K562 (cell line): ENCODE measurements at regions not wholly inside any gene's neighbourhood (a gene's known extent, or its start where the extent isn't known, plus 50 kb on each side); places are given as distances from the start of the nearest gene placed in this dataset.

Experiments used
- ATAC-seq: fragments of 200-7000 bp; cut with Tn5 transposase; 3 replicates; pipeline ENCODE4 v1.9.1; 2020; ENCODE audit warnings: moderate library complexity
- BruUV-seq: library from RNA; stranded (reverse); fragments of 400-500 nt; replicated peaks from 2 replicates; lab custom pipeline; 2021; lab: Mats Ljungman, UMichigan
- CTCF ChIA-PET: fragments of 300-600 bp; formaldehyde crosslinking; extraction: SDS; loops from one replicate; lab custom pipeline; 2021; ENCODE audit warnings: low intra/inter-chr PET ratio; lab: Yijun Ruan, JAX
- POLR2A ChIA-PET: fragments of 300-600, 350-650 bp; sonication (Branson Sonifier 250); formaldehyde crosslinking; extraction: SDS; loops from one replicate; lab custom pipeline; 2021; ENCODE audit warnings: antibody characterized with exemption, inconsistent platforms; lab: Yijun Ruan, JAX
- DNase-seq, 4 experiments: peaks; one replicate each; pipeline versions ENCODE4 v3.0.0 to v3.0.0-alpha.2; 2011 to 2018; ENCODE audit warnings: low spot score in 3 of 4, mixed read lengths in 3 of 4; ENCODE audit errors: extremely low read depth in 1 of 4
- FAIRE-seq: peaks from 2 replicates; lab custom pipeline; 2011; peaks lifted over from hg19 to GRCh38; lab: Jason Lieb, UNC
- H2AFZ ChIP-seq: 2 replicates; pipeline ENCODE4 v1.6.0; 2011; ENCODE audit warnings: low read depth, low read length, control low read depth, inconsistent platforms
- H3K27ac ChIP-seq: fragments of 200-600 bp; 3 replicates; pipeline ENCODE4 v1.8.0; 2011; ENCODE audit warnings: low read depth, mild to moderate bottlenecking, control low read depth, inconsistent platforms, low read length, moderate library complexity, mixed read lengths; ENCODE audit errors: extremely low read depth
- H3K27me3 ChIP-seq, 2 experiments: fragments of 300-600 bp in 1 of 2; 2 replicates in 1 of 2; 3 replicates in 1 of 2; pipeline versions ENCODE4 v1.6.0 to v1.8.0; 2011; ENCODE audit warnings: inconsistent platforms in 2 of 2, low read length in 2 of 2, mild to moderate bottlenecking in 1 of 2, mixed read lengths in 1 of 2, moderate library complexity in 1 of 2; ENCODE audit not compliant: control insufficient read depth in 2 of 2, insufficient read depth in 2 of 2
- H3K36me3 ChIP-seq: fragments of 300-600 bp; 3 replicates; pipeline ENCODE4 v1.8.0; 2011; ENCODE audit warnings: mild to moderate bottlenecking, low read length, inconsistent platforms; ENCODE audit not compliant: control insufficient read depth, insufficient read depth
- H3K4me1 ChIP-seq, 2 experiments: fragments of 200-600 bp in 1 of 2; replicated peaks in 1 of 2; 2 replicates in 1 of 2; 3 replicates in 1 of 2; pipeline versions ENCODE4 v1.5.1 to v1.8.0; 2011; ENCODE audit warnings: inconsistent platforms in 2 of 2, low read length in 2 of 2, mild to moderate bottlenecking in 1 of 2, mixed read lengths in 1 of 2, moderate library complexity in 1 of 2; ENCODE audit not compliant: control insufficient read depth in 2 of 2, insufficient read depth in 2 of 2
- H3K4me2 ChIP-seq: 2 replicates; pipeline ENCODE4 v1.6.1; 2011; ENCODE audit warnings: low read length, control low read depth, inconsistent platforms, mixed read lengths; ENCODE audit not compliant: insufficient read depth
- H3K4me3 ChIP-seq: fragments of 200-600 bp; sonication (generic), shearing (Covaris generic); 2 replicates; pipeline ENCODE4 v1.5.1; 2016; ENCODE audit warnings: control low read depth, inconsistent platforms
- H3K79me2 ChIP-seq: fragments of 200-600 bp; 3 replicates; pipeline ENCODE4 v1.8.0; 2011; ENCODE audit warnings: low read length, inconsistent platforms; ENCODE audit not compliant: control insufficient read depth, insufficient read depth
- H3K9ac ChIP-seq, 2 experiments: 2 replicates each; pipeline versions ENCODE4 v1.6.0 to v1.6.1; 2011; ENCODE audit warnings: low read depth in 2 of 2, low read length in 2 of 2, control low read depth in 1 of 2, inconsistent platforms in 1 of 2, mild to moderate bottlenecking in 1 of 2, mixed read lengths in 1 of 2; ENCODE audit not compliant: insufficient read depth in 1 of 2
- H3K9me1 ChIP-seq: one replicate; pipeline ENCODE4 v1.6.0; 2011; ENCODE audit warnings: inconsistent platforms, mild to moderate bottlenecking, low read length, moderate library complexity; ENCODE audit not compliant: control insufficient read depth, insufficient read depth
- H3K9me3 ChIP-seq: replicated peaks from 2 replicates; pipeline ENCODE4 v1.5.1; 2011; ENCODE audit warnings: low read depth, low read length, inconsistent platforms; ENCODE audit not compliant: control insufficient read depth, insufficient read depth
- H4K20me1 ChIP-seq: replicated peaks from 2 replicates; pipeline ENCODE4 v1.6.1; 2011; ENCODE audit warnings: low read length, inconsistent platforms, mixed read lengths; ENCODE audit not compliant: control insufficient read depth, insufficient read depth
- FOSL1 ChIP-seq: fragments of 200-800 bp; sonication (Bioruptor generic); conservative IDR thresholded peaks from 2 replicates; pipeline ENCODE4 v1.6.1; 2016; ENCODE audit warnings: missing genetic modification characterization, missing compliant biosample characterization
- KAT8 ChIP-seq: fragments of 450-650 bp; IDR thresholded peaks from 2 replicates; pipeline ENCODE4 v1.6.1; 2016; ENCODE audit warnings: low read depth, mild to moderate bottlenecking
- SLC30A9 ChIP-seq: fragments of 250-450 bp; sonication (Bioruptor Pico); IDR thresholded peaks from 2 replicates; pipeline ENCODE4 v1.8.0; 2022; ENCODE audit warnings: mild to moderate bottlenecking, moderate library complexity
- SPI1 ChIP-seq: IDR thresholded peaks from 2 replicates; pipeline ENCODE4 v1.6.1; 2011; ENCODE audit warnings: low read depth, low read length, control low read depth, borderline replicate concordance
- SRSF3 ChIP-seq: fragments of 200-400 bp; formaldehyde crosslinking; IDR thresholded peaks from 2 replicates; pipeline ENCODE4 v1.6.1; 2016; ENCODE audit warnings: mild to moderate bottlenecking, low read length, moderate library complexity; ENCODE audit not compliant: insufficient read depth
- ZBTB17 ChIP-seq: fragments of 450-650 bp; formaldehyde crosslinking; IDR thresholded peaks from 2 replicates; pipeline ENCODE4 v1.4.0; 2020; ENCODE audit warnings: mild to moderate bottlenecking
- ZNF316 ChIP-seq: fragments of 450-650 bp; IDR thresholded peaks from 2 replicates; pipeline ENCODE4 v1.6.1; 2016
- ZNF408 ChIP-seq: fragments of 250-450 bp; sonication (Bioruptor Pico); IDR thresholded peaks from 2 replicates; pipeline ENCODE4 v1.4.0; 2020; ENCODE audit warnings: low read depth, mild to moderate bottlenecking, moderate library complexity
- in situ Hi-C: fragments of 300-500 bp; cut with MboI; formaldehyde crosslinking; loops from 4 replicates; pipeline ENCODE4 v1.15.0; 2018; ENCODE audit warnings: inconsistent platforms, mixed read lengths
- intact Hi-C: fragments of 100-400 bp; cut with micrococcal nuclease; formaldehyde crosslinking; loops from 2 replicates; pipeline ENCODE4 v1.14.2; 2022
- TF ChIP-seq, protein P1 (sequence below): fragments of 250-450 bp; sonication (Bioruptor Pico); IDR thresholded peaks from 2 replicates; pipeline ENCODE4 v1.8.0; 2022; ENCODE audit warnings: inconsistent platforms
- TF ChIP-seq, protein P2 (sequence below): fragments of 250-450 bp; sonication (Bioruptor Pico); IDR thresholded peaks from 2 replicates; pipeline ENCODE4 v1.5.0; 2021; ENCODE audit warnings: mild to moderate bottlenecking, borderline replicate concordance
- TF ChIP-seq, protein P3 (sequence below): fragments of 250-450 bp; sonication (Bioruptor Pico); IDR thresholded peaks from 2 replicates; pipeline ENCODE4 v1.4.0; 2020
- TF ChIP-seq, protein P4 (sequence below): fragments of 450-650 bp; formaldehyde crosslinking; IDR thresholded peaks from 2 replicates; pipeline ENCODE4 v1.4.0; 2022; ENCODE audit warnings: missing genetic modification characterization

DNA sequence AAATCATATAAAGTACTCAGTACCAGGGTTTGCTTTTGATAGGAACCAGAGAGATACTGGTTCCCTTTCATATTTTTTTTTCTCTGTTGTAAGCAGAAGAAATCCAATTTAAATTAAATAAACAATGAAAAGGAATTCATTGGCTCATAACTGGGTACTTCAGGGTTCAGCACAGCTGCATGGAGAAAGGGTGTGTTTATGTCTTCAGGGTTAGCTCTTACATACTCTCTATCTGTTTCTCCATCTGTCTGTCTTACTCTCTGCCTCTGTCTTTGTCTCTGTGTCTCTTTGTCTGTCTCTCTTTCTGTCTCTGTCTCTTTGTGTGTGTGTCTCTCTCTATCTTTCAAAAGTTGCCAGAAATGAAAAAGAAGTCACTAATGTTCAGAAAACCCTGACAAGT lies 345.9 kb downstream of the MSX2 start:
- CTCF ChIA-PET, result no interaction called here
- H3K9me3 ChIP-seq, result no peaks in the 10 kb centered on the region
- no peak overlapping the region for H3K4me3 ChIP-seq
- ATAC-seq, result no peak
- no peaks in the 10 kb centered on the region for H3K79me2 ChIP-seq
- no peak overlapping the region for H3K27ac ChIP-seq
- no peak for FAIRE-seq
- intact Hi-C loops (no loop called here), in situ Hi-C loops (no loop called here)
- H3K9ac ChIP-seq, result no peak overlapping the region
- POLR2A ChIA-PET, result no interaction called here
- H3K36me3 ChIP-seq, result no peaks in the 10 kb centered on the region
- no peak overlapping the region for H3K4me2 ChIP-seq
- TF ChIP-seq SLC30A9 (CRISPR knock-in tag), result no peak
- TF ChIP-seq, protein P1, sequence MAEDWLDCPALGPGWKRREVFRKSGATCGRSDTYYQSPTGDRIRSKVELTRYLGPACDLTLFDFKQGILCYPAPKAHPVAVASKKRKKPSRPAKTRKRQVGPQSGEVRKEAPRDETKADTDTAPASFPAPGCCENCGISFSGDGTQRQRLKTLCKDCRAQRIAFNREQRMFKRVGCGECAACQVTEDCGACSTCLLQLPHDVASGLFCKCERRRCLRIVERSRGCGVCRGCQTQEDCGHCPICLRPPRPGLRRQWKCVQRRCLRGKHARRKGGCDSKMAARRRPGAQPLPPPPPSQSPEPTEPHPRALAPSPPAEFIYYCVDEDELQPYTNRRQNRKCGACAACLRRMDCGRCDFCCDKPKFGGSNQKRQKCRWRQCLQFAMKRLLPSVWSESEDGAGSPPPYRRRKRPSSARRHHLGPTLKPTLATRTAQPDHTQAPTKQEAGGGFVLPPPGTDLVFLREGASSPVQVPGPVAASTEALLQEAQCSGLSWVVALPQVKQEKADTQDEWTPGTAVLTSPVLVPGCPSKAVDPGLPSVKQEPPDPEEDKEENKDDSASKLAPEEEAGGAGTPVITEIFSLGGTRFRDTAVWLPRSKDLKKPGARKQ (CRISPR knock-in tag), result no peak
- TF ChIP-seq FOSL1 (tag), result no peak
- no peak for TF ChIP-seq SPI1
- no peak for TF ChIP-seq ZBTB17 (CRISPR knock-in tag)
- TF ChIP-seq KAT8, result no peak
- TF ChIP-seq, protein P2, sequence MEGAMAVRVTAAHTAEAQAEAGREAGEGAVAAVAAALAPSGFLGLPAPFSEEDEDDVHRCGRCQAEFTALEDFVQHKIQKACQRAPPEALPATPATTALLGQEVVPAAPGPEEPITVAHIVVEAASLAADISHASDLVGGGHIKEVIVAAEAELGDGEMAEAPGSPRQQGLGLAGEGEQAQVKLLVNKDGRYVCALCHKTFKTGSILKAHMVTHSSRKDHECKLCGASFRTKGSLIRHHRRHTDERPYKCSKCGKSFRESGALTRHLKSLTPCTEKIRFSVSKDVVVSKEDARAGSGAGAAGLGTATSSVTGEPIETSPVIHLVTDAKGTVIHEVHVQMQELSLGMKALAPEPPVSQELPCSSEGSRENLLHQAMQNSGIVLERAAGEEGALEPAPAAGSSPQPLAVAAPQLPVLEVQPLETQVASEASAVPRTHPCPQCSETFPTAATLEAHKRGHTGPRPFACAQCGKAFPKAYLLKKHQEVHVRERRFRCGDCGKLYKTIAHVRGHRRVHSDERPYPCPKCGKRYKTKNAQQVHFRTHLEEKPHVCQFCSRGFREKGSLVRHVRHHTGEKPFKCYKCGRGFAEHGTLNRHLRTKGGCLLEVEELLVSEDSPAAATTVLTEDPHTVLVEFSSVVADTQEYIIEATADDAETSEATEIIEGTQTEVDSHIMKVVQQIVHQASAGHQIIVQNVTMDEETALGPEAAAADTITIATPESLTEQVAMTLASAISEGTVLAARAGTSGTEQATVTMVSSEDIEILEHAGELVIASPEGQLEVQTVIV, result no peak
- TF ChIP-seq SRSF3, result no peak
- TF ChIP-seq ZNF316, result no peak
- TF ChIP-seq, protein P3, sequence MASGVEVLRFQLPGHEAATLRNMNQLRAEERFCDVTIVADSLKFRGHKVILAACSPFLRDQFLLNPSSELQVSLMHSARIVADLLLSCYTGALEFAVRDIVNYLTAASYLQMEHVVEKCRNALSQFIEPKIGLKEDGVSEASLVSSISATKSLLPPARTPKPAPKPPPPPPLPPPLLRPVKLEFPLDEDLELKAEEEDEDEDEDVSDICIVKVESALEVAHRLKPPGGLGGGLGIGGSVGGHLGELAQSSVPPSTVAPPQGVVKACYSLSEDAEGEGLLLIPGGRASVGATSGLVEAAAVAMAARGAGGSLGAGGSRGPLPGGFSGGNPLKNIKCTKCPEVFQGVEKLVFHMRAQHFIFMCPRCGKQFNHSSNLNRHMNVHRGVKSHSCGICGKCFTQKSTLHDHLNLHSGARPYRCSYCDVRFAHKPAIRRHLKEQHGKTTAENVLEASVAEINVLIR (CRISPR knock-in tag), result no peak
- TF ChIP-seq ZNF408 (CRISPR knock-in tag), result no peak
- TF ChIP-seq, protein P4, sequence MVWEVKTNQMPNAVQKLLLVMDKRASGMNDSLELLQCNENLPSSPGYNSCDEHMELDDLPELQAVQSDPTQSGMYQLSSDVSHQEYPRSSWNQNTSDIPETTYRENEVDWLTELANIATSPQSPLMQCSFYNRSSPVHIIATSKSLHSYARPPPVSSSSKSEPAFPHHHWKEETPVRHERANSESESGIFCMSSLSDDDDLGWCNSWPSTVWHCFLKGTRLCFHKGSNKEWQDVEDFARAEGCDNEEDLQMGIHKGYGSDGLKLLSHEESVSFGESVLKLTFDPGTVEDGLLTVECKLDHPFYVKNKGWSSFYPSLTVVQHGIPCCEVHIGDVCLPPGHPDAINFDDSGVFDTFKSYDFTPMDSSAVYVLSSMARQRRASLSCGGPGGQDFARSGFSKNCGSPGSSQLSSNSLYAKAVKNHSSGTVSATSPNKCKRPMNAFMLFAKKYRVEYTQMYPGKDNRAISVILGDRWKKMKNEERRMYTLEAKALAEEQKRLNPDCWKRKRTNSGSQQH (CRISPR knock-in tag), result no peak
- TF ChIP-seq, all 486 proteins: peak for 0
- Histone ChIP-seq H4K20me1 (no peaks in the 10 kb centered on the region), H3K27me3 (peaks cover 0 to 4% of the 10 kb centered on the region in 2 experiments; a peak in 1 of 5 replicates), H3K9me1 (no peaks in the 10 kb centered on the region), H2AFZ (no peak overlapping the region), H3K4me1 (no peaks in the 10 kb centered on the region)
- DNase-seq, result no peak
- BruUV-seq, result no TSS peak
